NCI-H1105 (cell line): ENCODE measurements at regions not wholly inside any gene's neighbourhood (a gene's known extent, or its start where the extent isn't known, plus 50 kb on each side); places are given as distances from the start of the nearest gene placed in this dataset.

Experiments used
- DNase-seq: peaks from one replicate; lab custom pipeline; 2025; lab: John Stamatoyannopoulos, UW

- no peak for DNase-seq
Measured at GRCh38 chr20:17816804-17817587, 117.2 kb downstream of the BANF2 start.

GRCh38 chr20:17811628-17811965 is 111.8 kb downstream of the BANF2 start:
- no peak for DNase-seq

GRCh38 chr20:17810847-17811627 is 111.3 kb downstream of the BANF2 start:
- no peak for DNase-seq

- no peak for DNase-seq
Measured at GRCh38 chr20:17810062-17810631, 110.4 kb downstream of the BANF2 start.

GRCh38 chr20:17809362-17810061 is 109.7 kb downstream of the BANF2 start:
- DNase-seq: no peak

GRCh38 chr20:17808782-17809181 is 109.0 kb downstream of the BANF2 start:
- no peak for DNase-seq

GRCh38 chr20:17808357-17808756 is 108.6 kb downstream of the BANF2 start:
- DNase-seq: no peak

- DNase-seq: no peak
Measured at GRCh38 chr20:17807651-17808050, 107.9 kb downstream of the BANF2 start.

GRCh38 chr20:17806739-17807441 is 107.1 kb downstream of the BANF2 start:
- DNase-seq: no peak

GRCh38 chr20:17806107-17806506 is 106.3 kb downstream of the BANF2 start:
- no peak for DNase-seq

- no peak for DNase-seq
Measured at GRCh38 chr20:17803765-17804164, 104.0 kb downstream of the BANF2 start.

GRCh38 chr20:17799575-17800227 is 99.9 kb downstream of the BANF2 start:
- no peak for DNase-seq

GRCh38 chr20:17798601-17799000 is 98.8 kb downstream of the BANF2 start:
- DNase-seq: no peak

- no peak for DNase-seq
Measured at GRCh38 chr20:17797579-17797978, 97.8 kb downstream of the BANF2 start.

GRCh38 chr20:17797161-17797560 is 97.4 kb downstream of the BANF2 start:
- no peak for DNase-seq

- no peak for DNase-seq
Measured at GRCh38 chr20:17796091-17796563, 96.4 kb downstream of the BANF2 start.

- no peak for DNase-seq
Measured at GRCh38 chr20:17795501-17796071, 95.8 kb downstream of the BANF2 start.

GRCh38 chr20:17795003-17795402 is 95.2 kb downstream of the BANF2 start:
- no peak for DNase-seq

- no peak for DNase-seq
Measured at GRCh38 chr20:17794400-17794799, 94.6 kb downstream of the BANF2 start.

GRCh38 chr20:17793986-17794385 is 94.2 kb downstream of the BANF2 start:
- DNase-seq: no peak

- no peak for DNase-seq
Measured at GRCh38 chr20:17790296-17790695, 90.5 kb downstream of the BANF2 start.
